ENCODE measurements at regions not wholly inside any gene's neighbourhood (a gene's known extent, or its start where the extent isn't known, plus 50 kb on each side); places are given as distances from the start of the nearest gene placed in this dataset.
"Not testable (repeated sequence)": the region's sequence is repeated elsewhere in the genome, so short reads cannot be mapped to it uniquely, and the experiment has no call there.

DNA sequence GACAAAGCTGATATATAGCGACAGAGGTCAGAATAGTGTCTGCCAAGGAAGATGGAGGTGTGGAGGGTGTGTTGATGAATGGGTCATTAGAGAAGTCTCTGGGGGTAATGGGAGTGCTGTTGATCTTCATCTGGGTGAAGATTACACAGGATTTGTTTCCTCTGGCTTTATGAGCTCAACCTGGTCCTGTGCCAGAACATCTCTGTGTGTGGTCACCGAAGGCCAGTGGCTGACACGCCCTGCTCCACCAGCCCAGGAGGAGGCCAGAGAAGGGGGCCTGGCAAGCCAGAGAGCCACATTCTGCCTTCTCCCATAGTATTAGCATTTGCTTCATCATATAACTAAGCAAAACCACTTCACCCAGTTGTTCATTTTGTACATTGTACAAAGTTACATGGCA is 121.1 kb downstream of the ZNF621 start:
- no peak for DNase-seq (ENCODE audit: low read depth)

DNA sequence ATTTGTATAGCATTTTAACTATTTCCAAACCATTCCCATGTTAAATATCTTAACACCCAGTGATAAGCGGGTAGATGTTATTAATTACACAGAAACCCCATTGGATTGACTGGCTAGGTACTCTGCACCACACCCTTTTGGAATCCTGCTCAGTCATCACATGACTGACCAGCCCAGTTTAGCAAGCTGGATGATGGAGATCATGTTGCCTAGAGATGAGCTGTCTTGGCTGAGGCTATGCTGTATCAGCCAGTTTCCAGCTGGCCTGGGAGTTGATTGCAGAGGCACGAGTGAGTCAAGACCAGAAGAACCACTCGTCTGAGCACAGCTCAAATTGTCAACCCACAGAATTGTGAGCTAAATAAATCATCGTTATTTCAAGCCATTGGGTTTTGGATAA is 124.6 kb downstream of the ZNF621 start:
- no peak for DNase-seq (ENCODE audit: low read depth)

DNA sequence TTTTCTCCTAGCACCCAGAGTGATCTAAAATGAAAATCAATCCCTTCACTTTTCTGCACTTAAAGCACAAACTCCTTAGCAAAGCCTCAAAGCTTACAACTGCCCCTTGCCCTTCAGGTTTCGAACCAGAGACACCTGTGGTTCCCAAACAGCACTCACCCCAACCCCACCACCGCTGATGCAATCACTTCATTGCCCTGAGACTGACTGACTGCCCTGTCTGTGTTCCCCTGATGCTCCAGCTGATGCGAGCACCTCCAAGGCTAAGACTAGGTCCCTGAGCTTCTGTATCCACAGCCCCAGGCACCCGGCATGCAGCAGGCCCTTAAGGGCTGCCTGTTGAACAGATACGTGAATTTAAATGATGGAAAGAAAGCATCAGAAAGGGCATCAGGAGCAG is 127.3 kb downstream of the ZNF621 start:
- no peak for DNase-seq (ENCODE audit: low read depth)

DNA sequence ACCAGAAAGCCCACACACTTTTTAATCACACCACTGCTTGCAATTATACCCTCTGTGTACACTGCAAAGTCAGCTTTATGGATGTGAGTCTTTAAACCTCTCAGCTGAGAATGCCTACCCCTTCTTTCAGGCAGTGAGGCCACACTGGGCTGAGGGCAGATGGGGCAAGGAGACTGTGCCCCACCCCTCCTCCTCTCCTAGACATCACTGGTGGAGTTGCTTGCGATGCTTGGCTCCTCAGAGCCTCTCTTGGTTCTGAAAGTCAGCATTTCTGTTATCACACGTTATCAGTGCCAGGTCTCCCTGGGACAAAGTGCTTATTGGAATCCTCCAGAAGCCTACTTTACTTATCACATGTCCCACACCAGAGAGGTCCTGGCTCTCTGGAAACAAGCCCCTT is 128.2 kb downstream of the ZNF621 start:
- no peak for DNase-seq (ENCODE audit: low read depth)

DNA sequence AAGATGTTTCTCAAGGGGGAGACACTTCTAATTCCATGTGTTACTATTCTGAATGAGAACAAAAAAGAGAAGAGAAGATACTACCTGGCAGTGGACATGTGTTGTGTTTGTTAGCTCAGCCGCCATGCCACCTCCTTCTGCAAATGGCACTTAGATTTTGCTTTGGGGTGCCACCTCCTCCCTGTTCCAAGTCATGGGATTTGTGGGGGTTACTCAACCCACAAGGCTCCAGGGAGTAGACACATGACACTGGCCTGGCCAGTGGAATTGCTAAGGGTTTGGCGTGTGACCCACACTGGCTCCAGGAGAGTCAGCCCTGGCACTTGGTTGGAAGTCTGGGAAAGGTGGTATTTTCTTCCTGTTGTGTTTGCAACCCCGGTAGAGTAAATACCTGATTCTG is 129.1 kb downstream of the ZNF621 start:
- no peak for DNase-seq (ENCODE audit: low read depth)

DNA sequence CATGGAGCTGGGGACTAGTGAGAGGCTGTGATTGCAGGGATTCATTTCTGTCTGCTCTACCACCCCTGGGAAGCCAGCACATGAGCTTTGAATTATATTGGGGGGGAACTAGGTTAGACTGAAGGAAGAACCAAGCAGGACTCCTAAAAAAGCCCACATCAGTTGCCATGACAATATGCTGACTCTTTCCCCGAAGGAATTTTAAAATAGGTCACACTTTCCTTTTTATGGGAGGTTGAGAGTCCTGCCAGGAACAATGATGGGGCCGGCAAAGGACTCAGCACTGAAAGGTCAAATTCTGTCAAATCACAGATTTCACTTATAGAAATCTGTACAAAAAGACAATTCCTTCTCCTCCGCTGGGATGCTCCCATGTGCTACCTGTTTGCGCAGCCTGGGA is 130.8 kb downstream of the ZNF621 start:
- DNase-seq (ENCODE audit: low read depth): no peak

DNA sequence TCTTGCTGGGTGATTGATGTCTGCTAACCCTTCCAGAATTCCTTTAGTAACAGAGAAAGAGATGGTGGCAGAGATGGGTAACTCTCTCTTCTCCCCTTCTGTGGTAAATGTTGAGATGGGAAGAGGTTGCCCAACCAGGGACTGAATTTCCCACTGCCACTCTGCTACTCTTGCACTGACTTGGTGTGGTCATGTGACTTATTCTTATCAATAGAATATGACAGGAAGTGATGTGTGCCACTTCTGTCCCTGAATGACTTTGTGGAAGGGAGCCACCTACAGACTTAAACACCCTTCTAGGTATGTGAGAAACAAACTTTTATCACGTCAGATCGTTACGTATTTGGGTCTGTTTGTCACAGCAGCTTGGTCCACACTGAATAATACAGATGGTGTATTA is 132.9 kb downstream of the ZNF621 start:
- no peak for DNase-seq (ENCODE audit: low read depth)

DNA sequence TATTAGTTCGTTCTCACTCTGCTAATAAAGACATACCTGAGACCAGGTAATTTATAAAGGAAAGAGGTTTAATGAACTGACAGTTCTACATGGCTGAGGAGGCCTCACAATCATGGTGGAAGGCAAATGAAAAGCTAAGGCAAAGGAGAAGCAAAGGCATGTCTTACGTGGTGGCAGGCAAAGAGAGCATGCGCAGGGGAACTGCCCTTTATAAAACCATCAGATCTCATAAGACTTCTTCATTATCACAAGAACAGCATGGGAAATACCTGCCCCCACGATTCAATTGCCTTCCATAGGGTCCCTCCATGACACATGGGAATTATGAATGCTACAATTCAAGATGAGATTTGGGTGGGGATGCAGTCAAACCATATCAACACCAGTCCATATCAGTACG is 133.5 kb downstream of the ZNF621 start:
- DNase-seq (ENCODE audit: low read depth): no peak

DNA sequence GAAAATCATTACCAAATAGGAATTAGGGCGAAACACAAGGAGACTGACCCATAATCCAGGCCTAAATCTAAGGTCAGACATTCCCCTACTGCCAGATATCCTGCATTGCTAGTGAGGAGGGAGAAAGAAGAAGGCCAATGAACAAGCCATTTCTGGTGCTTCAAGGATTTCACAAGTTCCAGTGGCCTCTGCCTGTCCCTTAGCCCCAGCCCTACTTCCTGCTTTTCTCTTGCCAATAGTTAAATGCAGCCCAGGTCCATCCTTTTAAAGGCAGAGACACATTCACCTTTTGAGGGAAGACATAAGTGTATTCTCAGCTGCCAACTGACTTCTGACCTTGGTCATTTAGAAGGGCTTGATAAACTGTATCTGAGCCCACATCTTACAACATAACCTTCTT is 135.8 kb downstream of the ZNF621 start:
- DNase-seq (ENCODE audit: low read depth): no peak

DNA sequence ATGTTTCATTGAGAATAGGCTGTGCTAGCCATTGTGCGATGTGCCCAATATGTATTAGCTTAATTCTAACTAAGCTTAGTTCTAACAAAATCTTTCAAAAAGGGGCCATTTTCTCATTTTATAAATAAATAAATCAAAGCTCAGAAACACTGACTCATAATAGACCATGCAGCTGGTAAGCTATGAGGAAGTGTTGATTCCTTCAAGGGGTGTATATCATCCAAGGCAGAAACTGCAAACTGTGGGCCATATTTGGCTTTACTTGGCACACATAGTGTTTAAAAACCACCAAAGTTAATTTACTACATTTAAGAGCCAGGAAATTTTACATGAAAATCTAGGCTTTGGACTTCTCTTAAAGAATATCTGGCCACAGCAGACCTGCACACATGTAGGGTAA is 136.5 kb downstream of the ZNF621 start:
- DNase-seq (ENCODE audit: low read depth): no peak

DNA sequence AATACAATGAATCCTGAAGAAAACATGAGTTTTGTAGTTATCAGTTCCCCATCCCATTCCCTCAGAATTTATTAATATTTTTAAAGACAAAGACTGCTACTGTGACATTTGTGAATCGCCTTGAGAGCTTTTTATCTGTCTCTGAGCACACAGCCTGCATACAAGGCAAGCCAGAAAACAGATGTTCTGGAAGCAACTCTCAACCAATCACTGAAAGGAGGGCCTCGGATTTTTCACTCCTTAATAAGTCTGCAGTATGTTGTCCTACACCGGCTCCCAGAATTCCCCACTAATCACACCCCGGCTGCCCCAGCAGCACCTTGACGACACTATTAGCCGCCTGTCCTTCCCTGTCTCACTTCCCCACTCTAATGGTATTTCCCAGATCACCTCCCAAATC is 138.5 kb downstream of the ZNF621 start:
- DNase-seq (ENCODE audit: low read depth): no peak

DNA sequence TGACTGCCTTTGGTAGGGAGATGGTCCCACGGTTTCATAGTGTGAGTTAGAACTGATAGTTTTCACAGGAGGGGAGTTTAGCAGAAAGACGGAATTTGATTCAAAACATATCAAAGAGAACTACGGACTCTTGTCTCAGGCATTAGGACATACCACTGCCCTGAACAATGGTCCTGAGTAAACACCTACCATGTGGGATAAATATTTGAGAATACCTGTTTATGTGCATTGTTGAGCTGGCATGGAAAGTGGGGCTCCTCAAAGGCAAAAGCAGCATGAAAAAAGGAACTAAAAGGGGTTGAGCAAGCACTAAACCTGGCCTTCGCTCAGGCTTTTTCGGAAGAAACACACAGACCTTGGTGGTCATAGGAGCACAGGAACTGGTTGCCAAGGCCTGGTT is 144.4 kb downstream of the ZNF621 start:
- no peak for DNase-seq (ENCODE audit: low read depth)

DNA sequence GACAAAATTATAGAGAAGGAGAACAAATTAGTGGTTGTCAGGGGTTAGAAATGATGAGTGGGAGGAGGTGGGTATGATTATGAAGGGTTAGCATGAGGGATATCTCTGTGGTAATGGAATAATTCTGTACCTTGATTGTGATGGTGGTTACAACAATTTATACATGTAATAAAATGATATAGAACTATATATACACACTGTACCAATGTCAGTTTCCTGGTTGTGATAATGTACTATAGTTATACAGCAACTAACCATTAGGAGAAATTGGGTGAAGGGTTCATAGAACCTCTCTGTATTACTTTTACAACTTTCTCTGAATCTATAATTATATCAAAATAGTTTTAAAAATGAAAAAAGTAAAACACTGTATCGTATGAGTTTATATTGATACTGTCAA is 148.1 kb downstream of the ZNF621 start:
- DNase-seq (ENCODE audit: low read depth): no peak

DNA sequence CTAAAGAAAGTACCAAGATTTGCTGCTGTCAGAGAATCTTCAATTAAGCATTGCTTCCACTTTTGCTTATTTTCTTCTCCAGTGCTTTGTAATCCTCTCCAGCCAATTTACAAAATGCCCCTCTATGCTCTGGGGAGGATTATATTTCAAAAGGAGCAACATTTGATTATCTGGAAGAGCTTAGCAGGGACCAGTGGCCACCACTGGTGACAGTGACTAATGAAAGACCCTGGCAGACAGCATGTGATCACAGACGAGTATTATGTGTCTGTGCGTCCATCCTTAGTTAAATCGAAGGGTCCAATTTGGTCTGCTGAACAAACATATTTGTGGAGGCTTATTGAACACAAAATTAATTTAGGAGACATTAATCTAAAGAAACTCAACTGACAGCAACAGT is 152.6 kb downstream of the ZNF621 start:
- no peak for DNase-seq (ENCODE audit: low read depth)

DNA sequence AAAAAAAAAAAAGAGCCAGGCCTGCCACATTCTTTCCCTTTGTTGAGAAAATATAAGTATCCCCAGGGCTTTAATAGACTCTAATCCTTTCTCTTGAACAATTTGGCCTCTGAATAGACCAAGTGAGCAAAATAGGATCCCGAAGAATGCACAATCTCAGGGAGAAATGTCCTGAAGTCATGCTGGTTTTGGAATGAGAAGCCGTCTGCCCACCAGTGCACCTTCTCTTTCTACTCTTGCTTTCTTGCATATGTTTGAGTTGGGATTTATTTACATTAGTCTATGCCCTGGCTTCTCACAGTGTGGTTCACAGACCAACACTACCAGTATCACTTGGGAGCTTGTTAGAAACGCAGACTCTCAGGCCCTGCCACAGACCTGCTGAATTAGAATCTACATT is 153.0 kb downstream of the ZNF621 start:
- DNase-seq (ENCODE audit: low read depth): no peak

DNA sequence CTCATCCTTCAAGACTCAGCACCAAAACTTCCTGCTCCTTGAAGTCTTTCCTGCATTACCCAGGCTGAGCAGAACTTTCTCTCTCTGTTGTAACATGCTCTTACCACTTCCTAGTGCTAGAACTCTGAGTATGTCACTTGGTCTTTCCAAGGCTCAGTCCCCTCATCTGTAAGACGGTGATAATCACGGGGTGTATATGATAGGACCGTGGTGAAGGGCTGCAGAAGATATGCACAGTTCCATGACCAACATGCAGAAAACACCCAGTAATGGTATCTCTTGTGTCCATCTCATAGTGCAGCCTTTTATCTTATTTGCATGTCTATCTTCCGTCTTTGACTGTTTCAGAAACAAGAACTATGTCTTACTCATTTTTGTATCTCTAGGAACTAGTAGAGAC is 154.5 kb downstream of the ZNF621 start:
- DNase-seq (ENCODE audit: low read depth): no peak

DNA sequence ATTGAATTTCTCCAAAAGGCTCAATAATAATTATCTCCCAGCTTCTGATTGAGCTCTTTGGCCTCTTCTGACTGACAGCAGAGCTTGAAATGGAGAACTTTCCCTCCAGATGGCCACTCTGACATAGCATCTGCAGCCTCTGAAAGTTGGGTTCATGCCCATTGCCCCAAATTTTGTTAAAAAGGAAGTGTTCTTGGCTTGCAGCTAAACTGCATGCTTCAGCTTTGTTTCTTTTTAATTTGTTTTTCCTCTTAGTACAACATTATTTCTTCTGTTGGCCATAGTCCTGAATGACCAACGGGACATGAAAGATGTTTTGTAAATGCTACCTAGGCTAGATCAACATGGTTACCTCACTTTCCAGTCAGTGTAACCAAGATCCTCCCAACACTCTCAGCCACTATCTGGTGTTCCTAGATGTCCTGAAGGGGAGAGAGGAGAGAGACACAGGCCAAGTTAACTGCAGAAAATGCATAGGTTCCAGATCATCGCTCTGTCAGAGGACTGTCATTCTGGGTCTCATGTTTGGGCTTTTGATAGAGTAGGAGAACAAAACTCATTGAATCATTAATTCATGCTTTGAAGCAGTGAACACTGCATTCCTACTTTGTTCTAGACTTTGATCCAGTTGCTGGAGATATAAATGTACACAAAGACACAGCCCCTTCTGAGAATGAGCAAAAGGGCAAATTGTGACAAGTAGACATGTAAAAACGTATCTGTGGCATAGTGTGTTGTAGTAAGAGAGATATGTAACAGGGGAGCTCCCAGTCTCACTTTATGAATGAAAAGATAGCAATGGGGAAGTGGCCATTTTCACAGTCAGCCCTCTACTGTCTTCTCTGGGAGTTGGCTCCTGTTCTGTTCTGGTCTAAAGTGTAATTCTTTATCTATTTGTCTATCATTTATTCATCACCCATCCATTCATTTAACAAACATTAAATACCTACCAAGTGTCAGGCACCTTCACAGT is 156.2 kb downstream of the ZNF621 start:
- DNase-seq (ENCODE audit: low read depth): no peak

DNA sequence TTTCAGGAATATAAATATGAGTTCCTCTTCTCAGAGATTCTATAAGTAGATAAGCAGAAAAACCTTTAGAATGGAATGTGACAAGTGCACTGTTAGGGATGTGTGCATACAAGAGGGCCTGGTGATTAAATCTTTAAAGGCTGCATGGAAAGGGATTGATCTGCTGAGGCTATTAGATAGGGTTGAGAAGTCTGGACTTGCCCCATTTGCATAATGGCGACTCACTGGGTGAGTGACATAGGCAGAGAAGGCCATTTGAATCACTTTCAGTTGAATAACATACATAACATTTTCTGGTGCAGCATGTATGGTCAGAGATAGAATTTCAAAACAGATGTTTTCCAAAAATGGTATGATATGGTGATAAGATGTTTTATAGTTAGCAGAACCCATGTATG is 156.9 kb downstream of the ZNF621 start:
- DNase-seq (ENCODE audit: low read depth): no peak

DNA sequence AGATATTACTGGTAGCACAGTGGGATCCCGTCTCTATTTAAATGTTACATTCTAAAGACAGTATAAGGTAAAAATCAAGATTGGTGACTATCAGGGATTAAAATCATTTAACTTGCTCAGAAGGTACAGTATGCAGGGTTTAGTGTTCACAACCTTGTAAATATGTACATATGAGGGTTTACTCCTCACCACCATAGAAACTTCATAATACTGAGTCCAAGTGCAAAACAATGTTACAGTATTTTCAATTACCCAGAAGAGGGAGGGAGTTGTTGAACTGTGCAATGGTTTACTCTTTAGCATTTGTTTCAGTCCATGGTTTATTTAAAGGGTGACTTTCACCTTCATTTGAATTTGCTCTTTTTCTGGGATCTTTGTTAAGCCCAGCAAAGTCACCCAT is 165.1 kb downstream of the ZNF621 start:
- DNase-seq (ENCODE audit: low read depth): no peak

DNA sequence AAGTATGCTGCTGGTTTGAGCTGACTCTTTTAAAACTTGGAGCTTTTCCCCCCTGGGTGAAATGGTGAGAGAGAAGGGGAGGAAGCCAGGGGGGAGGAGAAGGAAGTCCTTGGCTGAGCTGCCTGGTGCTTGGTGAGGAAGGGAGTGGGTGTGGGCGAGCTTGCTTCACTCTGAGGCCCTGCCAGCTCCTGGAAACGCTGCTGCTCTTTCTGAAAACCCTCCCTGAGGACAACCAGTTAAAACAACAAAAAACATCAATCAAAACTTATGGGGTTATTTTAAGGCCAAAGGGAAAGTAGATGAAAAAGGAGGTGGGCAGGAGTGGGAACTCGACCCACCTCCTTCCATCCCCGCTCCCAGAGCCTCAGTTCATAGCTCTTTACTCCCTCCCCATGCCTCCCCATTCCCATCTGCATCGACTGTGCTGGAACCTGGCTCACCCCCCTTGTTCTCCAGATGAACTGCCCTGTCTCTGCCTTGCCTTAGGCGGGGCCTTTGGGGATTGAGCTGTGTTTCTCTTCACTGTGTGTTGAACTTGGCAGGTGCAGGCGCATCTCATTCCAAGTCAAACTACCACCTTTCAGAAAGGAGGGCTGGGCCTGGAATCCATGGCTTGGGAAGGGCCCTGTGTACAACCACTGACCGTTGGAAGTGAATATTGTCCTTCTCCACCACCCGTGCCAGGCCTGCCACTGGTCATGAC is 166.1 kb downstream of the ZNF621 start:
- no peak for DNase-seq (ENCODE audit: low read depth)

DNA sequence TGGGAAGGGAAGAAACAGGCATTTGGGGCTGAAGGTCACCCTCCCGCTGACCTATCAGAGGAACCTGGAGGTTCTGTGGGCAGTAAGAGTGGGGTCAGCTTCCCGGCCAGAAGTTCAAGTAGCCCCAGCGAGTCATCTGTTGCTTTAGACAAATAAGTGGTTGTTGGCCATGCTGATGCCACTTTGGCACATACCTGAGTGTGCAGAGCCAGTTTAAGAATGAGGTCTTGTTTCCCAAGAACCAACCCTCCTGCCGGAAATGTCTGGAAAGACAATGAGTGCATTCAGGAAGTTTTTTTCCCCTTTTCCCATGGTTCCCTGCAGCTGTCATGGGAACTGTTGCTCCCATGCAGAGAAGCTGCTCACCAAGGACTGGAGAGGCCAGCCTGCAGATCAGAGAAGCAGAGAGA is 166.7 kb downstream of the ZNF621 start:
- DNase-seq (ENCODE audit: low read depth): no peak

DNA sequence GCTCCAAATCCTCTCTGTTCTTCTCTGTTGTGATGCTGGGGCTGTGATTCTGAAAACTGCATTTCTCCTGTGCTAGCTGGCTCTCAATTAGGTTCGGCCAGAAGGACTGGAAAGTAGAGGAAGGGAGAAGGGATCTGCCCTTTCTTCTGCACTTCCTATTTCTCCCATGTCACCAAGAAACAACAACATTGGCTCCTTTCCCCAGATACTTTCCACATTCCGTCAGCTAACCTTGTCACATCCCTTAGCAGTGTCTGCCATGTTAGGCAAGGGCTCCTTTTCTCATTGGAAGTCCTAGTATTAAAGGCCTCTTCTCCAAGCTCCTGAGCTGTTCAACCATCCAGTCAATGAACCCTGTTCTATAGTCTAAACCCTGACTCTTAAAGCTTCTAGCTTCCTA is 171.1 kb downstream of the ZNF621 start:
- no peak for DNase-seq (ENCODE audit: low read depth)

DNA sequence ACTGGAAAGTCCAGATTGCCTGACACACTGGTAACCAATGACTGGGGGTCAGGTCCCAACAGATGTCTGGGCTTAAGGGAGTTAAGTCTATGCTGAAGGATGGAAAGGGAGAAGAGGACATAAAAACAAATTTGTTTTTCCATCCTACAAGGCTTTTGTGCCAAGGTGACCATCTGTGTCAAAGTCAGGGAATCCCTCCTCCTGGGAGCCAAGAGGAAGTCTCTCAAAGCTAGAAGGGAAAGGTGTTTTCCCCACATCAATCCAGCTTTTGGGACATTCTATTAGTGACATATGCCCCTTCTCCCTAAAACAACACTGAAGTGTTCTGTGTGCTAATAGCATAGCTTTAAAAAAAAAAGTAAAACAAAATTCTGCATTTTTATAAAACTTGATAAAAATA is 173.9 kb downstream of the ZNF621 start:
- not testable (repeated sequence) for DNase-seq (ENCODE audit: low read depth)
